ENCODE measurements at regions not wholly inside any gene's neighbourhood (a gene's known extent, or its start where the extent isn't known, plus 50 kb on each side); places are given as distances from the start of the nearest gene placed in this dataset.

- TF ChIP-seq RFX5 (IDR thresholded peaks at IDR 0.05; ENCODE audit: low read depth, low read length): no peak
- no peak for TF ChIP-seq CTCF (conservative IDR thresholded peaks at IDR 0.05; ENCODE audit: low read depth, low read length)
- TF ChIP-seq POLR2A (IDR thresholded peaks at IDR 0.05; ENCODE audit: low read depth, low read length): no peak
- TF ChIP-seq BHLHE40 (IDR thresholded peaks at IDR 0.05; ENCODE audit: low read depth, low read length): no peak
- TF ChIP-seq CHD1 (IDR thresholded peaks at IDR 0.05; ENCODE audit: low read depth, low read length): no peak
- TF ChIP-seq CEBPB (IDR thresholded peaks at IDR 0.05; ENCODE audit: low read depth, low read length): no peak
- TF ChIP-seq SMC3 (IDR thresholded peaks at IDR 0.05; ENCODE audit: low read depth, low read length): no peak
- no peak for TF ChIP-seq RCOR1 (IDR thresholded peaks at IDR 0.05; ENCODE audit: insufficient replicate concordance, low read length)
These were observed 61.7 kb upstream of the NCK2 start for GRCh38 chr2:105683011-105683492.
